PC-9 (cell line): ENCODE measurements at regions not wholly inside any gene's neighbourhood (a gene's known extent, or its start where the extent isn't known, plus 50 kb on each side); places are given as distances from the start of the nearest gene placed in this dataset.

Experiments
- EZH2 ChIP-seq: fragments of 200-600 bp; sonication (generic); IDR thresholded peaks from 2 replicates; pipeline ENCODE4 v1.8.0; 2017; ENCODE audit warnings: antibody characterized with exemption, low read depth
- TF ChIP-seq, protein P1 (sequence below): fragments of 200-600 bp; sonication (generic); conservative IDR thresholded peaks from 2 replicates; pipeline ENCODE4 v1.6.1; 2017; ENCODE audit warnings: mixed run types, antibody characterized with exemption, mild to moderate bottlenecking, moderate library complexity

GRCh38 chr6:102950967-102951366, 1557.5 kb downstream of the GRIK2 start:
- TF ChIP-seq EZH2: no peak
- TF ChIP-seq, protein P1, sequence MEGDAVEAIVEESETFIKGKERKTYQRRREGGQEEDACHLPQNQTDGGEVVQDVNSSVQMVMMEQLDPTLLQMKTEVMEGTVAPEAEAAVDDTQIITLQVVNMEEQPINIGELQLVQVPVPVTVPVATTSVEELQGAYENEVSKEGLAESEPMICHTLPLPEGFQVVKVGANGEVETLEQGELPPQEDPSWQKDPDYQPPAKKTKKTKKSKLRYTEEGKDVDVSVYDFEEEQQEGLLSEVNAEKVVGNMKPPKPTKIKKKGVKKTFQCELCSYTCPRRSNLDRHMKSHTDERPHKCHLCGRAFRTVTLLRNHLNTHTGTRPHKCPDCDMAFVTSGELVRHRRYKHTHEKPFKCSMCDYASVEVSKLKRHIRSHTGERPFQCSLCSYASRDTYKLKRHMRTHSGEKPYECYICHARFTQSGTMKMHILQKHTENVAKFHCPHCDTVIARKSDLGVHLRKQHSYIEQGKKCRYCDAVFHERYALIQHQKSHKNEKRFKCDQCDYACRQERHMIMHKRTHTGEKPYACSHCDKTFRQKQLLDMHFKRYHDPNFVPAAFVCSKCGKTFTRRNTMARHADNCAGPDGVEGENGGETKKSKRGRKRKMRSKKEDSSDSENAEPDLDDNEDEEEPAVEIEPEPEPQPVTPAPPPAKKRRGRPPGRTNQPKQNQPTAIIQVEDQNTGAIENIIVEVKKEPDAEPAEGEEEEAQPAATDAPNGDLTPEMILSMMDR: no peak
